Transverse colon (tissue), 4 donors: ENCODE measurements at regions not wholly inside any gene's neighbourhood (a gene's known extent, or its start where the extent isn't known, plus 50 kb on each side); places are given as distances from the start of the nearest gene placed in this dataset.

ENCODE experiments used
- EP300 ChIP-seq: sonication (generic); formaldehyde crosslinking; IDR thresholded peaks from one replicate; pipeline ENCODE4 v1.6.1; 2017; ENCODE audit warnings: antibody characterized with exemption, low read depth
- POLR2A ChIP-seq: fragments of 450-650 bp; IDR thresholded peaks from one replicate; pipeline ENCODE4 v1.6.1; 2016; ENCODE audit warnings: antibody characterized with exemption, mild to moderate bottlenecking, moderate library complexity
- POLR2AphosphoS5 ChIP-seq, 3 donors: sonication (generic); formaldehyde crosslinking; IDR thresholded peaks; one replicate each; pipeline ENCODE4 v1.6.1; 2016; ENCODE audit warnings: antibody characterized with exemption in 3 of 3
- TF ChIP-seq, protein P1 (sequence below), 5 experiments: fragments of 200-600 bp in 3 of 5; fragments of 450-650 bp in 2 of 5; sonication (generic) in 3 of 5; IDR thresholded peaks; 1 replicate in 2 of 5; 2 replicates in 3 of 5; pipeline ENCODE4 v1.5.1; 2016 to 2017; ENCODE audit warnings: antibody characterized with exemption in 5 of 5, inconsistent platforms in 3 of 5, mild to moderate bottlenecking in 2 of 5, moderate library complexity in 1 of 5

DNA sequence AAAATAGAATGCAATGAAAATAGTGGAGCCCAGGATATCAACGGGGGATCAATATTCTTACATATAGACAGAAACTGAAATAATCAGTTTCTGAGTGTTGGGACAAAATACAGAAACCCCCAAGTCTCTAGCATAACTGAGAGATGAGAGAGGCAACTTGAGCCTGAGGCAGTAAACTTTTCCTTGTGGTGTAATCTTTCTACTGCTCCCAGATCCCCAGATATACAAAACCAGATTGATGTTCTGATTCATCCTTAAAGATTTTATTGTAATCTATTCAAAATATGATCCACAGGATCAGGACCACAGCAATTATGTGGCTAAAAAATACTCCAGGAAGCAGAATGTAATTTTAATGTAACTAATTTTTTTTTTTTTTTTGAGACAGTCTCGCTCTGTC, 2282.6 kb downstream of the ARAP2 start:
- no peak for TF ChIP-seq POLR2AphosphoS5 (IDR thresholded peaks at IDR 0.05)
- no peak for TF ChIP-seq POLR2A
- TF ChIP-seq, protein P1, sequence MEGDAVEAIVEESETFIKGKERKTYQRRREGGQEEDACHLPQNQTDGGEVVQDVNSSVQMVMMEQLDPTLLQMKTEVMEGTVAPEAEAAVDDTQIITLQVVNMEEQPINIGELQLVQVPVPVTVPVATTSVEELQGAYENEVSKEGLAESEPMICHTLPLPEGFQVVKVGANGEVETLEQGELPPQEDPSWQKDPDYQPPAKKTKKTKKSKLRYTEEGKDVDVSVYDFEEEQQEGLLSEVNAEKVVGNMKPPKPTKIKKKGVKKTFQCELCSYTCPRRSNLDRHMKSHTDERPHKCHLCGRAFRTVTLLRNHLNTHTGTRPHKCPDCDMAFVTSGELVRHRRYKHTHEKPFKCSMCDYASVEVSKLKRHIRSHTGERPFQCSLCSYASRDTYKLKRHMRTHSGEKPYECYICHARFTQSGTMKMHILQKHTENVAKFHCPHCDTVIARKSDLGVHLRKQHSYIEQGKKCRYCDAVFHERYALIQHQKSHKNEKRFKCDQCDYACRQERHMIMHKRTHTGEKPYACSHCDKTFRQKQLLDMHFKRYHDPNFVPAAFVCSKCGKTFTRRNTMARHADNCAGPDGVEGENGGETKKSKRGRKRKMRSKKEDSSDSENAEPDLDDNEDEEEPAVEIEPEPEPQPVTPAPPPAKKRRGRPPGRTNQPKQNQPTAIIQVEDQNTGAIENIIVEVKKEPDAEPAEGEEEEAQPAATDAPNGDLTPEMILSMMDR (IDR thresholded peaks at IDR 0.05) = no peak
- no peak for TF ChIP-seq EP300
